ENCODE measurements at regions not wholly inside any gene's neighbourhood (a gene's known extent, or its start where the extent isn't known, plus 50 kb on each side); places are given as distances from the start of the nearest gene placed in this dataset.

DNA sequence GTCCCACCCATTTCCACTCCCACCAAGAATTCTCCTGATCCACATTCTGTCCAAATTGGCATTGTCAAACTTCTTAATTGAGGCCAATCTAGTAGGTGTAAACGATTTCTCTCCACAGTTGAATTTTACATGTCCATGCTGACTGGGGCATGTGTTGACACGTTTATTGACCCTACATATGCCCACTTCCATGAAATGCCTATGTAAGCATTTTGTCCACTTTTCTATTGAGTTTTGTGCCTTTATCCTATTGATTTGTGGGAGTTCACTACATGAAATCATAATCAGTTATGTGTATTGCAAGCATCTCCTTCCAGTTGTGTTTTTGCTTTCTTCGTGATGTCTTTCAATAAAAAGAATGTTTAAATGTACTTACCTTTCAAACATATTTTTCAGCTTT is 141.7 kb upstream of the NSMCE3 start:
- DNase-seq: no peak

DNA sequence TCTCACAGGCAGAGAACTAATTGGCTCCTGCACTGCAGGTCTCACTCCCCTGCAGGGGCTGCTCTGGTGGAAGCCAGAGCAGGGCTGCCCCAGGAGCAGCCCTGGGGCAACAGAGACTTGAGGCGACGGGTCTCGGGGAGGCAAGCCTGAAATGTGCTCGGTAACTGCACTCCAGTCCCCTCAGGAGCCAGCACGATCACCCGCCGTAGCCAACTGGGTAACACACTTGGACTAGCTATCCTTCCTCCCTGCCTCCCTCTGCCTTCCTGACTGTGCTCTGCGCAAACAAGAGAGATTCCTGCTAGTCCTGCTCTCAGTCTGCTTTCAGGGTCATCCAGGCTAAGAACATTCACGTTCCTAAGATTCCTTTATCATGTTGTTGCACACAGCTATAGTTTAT is 140.7 kb upstream of the NSMCE3 start:
- no peak for DNase-seq

DNA sequence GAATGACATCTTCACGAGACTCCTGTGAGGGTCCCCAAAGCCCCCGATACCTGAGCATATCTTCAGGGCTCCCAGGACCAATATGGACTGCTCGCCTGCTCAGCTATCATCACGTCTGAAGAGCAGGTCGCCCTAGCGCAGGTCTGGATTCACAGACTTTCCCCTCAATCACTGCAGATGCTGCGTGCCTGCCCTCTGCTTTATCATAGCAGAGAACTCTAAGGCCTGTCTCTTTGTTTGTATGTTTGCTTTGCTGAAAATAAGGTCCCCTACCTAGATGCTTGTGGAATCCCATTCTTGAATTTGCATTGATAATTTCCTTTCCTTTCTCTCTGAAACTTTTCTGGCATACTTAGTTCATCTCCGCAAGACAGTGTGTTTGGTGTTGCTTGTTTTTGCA is 140.3 kb upstream of the NSMCE3 start:
- no peak for DNase-seq

DNA sequence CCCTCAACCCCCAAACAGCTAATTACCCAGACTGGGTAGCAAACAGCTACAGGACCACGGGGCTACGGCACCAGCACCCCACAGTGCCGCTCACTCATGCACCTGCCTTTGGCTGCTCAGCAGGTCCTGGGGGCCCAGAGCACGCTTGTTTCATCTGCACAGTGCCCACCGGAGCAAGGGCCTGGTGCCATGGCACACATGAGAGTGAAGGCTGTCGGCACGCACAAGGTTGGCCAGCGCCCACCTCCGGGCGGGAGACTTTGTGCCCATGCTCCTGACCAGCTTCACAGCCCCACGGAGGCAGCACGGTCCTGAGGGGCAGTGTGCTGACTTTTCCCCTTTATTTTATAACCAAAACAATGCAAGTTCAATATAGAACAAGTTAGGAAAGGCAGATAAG is 135.9 kb upstream of the NSMCE3 start:
- no peak for DNase-seq

DNA sequence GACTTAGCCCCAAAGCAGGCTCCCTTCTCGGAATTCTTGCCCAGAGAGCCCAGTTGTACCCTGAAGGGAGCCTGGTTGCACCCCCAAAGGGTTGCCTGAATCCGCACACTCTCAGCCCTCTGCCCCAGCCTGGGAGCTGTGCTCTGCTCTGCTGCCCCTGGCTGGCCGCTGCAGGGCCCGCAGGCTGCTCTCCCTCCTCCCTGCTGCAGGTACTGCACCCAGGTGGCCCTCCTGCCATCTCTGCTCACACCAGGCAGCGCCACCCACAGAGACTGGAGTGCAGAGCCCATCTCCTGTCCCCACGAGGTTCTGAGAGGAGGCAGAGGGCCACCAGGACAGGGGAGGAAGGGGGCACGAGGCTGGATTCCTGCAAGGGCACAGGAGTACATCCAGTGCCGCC is 134.2 kb upstream of the NSMCE3 start:
- DNase-seq: no peak

DNA sequence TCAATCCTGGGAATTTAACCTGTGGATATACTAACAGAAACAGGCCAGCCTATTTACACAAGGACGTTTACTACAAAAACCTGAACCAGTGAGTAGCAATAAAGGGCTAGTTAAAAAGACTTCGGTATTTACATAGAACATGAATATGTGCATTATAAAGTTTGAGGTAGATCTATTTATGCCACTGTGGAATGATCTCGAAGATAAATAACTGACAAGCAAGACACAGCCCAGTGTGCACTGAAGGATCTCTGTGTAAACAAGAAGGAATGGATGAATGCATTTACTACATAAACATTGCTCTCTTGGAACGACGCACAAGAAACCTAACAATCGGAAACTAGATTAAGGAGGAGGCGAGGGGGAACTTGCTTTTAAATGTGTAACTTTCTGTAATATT is 132.0 kb upstream of the NSMCE3 start:
- DNase-seq: no peak

DNA sequence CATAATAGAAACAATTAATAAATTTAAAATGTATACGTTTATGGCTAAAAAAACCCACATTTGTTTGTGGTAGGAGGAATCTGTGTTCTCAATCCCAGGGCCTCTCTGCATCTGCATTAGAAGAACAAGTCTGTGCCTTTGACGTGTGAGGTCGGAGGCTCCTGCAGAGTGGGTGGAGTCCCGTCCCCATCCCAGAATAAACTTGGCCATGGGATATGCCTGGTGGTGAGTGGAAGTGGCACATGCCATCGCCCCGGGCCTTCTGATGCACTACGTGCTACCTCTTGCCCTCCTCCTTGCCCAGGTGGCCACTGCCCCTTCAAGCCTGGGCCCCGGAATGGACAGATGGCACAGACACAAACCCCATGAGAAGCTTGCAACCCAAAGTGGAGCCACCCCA is 131.1 kb upstream of the NSMCE3 start:
- no peak for DNase-seq

DNA sequence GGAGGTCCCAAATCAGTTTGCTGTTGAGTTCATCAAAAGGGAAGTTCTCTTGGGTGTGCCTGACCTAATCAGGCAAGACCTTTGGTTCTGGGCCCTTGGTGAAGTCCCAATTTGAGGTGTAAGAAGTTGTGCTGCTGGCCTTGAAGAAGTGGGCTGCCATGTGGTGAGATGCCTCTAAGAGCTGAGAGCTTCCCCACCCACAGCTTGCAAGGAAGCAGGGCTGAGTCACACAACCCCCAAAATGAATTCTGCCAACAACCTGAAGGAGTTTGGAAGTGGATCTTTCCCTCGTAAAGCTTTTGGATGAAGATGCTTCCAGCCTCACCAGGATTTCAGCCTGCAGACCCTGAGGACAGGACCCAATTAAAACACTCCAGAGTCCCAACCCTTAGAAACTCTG is 129.3 kb upstream of the NSMCE3 start:
- DNase-seq: no peak

DNA sequence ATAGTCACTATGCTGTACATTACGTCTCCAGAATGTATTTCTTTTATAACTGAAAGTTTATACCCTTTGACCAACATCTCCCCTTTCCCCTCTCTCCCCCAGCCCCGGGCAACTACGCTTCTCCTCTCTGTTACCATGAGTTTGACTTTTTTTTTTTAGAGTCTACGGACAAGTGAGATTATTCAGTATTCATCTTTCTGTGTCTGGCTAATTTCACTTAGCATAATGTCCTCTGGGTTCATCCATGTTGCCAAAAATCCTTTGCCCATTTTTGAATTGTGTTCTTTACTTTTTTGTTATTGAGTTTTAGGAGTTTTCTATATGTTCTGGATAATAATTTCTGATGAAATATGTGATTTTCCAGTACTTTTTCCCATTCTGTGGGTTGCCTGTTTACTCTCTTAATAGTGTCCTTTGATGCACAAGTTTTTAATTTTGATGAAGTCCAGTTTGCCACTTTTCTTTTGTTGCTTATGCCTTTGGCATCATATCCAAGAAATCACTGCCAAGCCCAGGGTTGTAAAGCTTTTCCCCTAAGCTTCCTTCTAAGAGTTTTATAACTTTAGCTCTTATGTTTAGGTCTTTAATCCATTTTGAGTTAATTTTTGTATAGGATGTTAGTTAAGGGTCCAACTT is 126.7 kb upstream of the NSMCE3 start:
- DNase-seq: no peak

DNA sequence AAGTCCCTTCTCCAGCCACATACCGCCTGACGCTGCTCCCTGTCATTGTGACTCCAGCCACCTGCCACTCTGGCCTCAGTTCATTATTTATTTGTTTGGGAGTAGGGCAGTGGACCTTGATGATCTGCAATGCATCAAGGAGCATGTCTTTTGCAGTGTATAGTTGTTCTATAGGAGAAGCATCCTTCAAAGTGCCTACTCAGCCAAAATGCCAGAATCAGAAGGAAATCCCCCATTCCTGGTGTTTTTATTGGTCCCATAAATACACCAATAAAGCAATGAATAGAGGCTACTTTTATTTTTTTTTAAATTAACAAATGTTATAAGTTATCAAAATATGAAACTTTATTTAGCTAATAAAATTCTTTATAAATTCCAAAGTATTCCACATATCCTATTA is 123.8 kb upstream of the NSMCE3 start:
- DNase-seq: no peak

DNA sequence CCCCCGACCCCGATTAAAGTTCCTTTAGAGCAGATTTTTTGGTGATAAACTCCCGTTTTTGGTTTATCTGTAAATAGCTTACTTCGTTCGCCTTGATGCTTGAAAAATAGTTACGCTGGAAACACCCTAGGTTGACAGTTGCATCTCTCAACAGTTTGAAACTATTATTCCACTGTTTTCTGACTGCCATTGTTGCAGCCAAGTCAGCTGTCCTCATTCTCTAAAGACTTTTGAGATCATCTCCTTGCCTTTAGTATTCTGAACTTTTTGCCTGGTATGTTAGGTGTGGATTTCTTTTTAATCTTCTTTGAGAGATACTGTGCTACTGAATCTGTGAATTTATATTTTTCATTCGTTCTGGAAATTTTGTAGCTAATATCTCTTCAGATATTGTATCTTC is 122.7 kb upstream of the NSMCE3 start:
- DNase-seq: no peak

DNA sequence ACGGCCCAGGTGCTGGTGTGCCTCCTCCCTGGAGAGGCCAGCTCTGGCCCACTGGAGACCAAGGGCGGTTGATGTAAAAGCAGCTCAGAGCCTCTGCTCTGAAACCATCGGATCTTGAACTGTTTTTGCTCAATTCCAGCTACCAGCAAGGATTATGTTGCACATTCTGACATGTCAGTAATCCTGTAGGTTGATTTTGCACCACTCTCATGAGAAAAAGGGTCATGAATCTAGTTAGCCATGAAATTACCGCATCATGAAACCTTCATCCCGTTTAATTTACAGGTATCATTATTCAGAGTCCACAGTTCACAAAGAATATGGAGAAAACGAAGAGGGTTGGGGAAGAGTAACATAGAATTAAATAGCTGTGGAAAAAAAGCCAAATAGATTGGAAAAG is 120.4 kb upstream of the NSMCE3 start:
- no peak for DNase-seq

DNA sequence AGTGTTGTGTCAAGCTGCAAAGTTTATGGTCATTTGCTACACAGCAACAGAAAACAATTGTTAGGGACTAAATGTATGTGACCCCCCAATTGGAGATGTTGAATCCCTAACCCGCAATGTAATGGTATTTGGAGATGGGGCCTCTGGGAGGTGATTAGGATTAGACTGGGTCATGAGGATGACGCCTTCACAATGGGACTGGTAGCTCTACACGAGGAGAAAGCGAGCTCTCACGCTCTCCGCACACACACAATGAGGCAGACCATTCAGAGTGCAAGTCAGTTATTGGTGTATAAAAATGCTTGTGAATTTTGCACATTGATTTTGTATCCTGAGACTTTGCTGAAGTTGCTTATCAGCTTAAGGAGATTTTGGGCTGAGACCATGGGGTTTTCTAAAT is 116.9 kb upstream of the NSMCE3 start:
- no peak for DNase-seq

DNA sequence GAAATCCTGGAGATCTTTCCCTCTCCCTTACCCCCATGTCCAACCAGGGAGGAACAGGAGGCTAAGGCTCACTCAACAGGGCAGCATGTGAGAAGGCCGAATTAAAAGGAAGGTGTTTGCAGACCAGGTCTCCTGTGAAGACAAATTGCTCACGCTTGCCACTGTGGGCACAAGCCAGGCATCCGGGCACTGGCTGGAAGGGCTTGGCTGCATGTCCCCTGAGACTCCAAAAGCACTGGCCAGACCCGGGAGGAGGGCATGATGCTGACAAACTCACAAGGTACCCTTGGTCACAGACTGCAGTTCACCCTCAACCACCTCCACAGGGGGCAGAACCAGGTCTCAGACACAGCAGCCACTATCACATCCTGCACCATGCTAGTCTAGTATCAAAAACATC is 113.7 kb upstream of the NSMCE3 start:
- DNase-seq: no peak

DNA sequence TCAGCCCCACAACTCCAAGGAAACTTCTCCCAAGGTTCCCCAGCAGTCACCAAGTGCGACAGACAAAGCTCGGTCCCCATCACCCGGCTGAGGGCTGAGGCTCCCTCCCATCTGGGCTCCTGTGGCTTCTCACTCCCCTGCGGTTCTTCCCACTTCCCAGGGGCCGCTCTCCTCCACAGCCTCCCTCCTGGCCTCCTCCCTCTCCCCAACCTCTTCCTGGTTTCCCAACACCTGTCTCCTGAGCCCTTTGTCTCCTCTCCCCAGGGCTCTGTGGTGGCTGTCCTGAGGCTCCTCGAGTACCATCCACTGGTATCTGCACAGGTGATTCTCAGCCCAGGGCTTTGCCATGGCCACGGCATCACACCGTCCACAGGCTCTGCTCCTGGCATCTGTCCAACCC is 113.2 kb upstream of the NSMCE3 start:
- DNase-seq: no peak

DNA sequence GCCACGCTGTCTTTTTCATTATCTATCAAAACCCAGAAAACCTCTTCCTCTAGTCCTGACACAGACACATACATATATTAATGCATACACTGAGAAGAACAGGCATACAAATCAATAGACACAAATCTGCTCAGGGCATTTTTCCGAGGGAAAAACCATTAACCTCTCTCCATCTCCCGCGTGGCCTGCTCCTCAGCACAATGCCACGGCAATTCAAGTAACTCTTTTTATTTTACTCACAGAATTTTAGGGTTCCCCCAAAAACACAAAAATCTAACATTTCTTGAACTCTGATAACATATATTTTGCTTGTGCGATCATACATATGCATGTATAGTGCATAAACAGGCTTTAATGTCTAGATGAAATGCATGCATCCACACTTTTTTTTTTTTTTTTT is 110.8 kb upstream of the NSMCE3 start:
- no peak for DNase-seq

DNA sequence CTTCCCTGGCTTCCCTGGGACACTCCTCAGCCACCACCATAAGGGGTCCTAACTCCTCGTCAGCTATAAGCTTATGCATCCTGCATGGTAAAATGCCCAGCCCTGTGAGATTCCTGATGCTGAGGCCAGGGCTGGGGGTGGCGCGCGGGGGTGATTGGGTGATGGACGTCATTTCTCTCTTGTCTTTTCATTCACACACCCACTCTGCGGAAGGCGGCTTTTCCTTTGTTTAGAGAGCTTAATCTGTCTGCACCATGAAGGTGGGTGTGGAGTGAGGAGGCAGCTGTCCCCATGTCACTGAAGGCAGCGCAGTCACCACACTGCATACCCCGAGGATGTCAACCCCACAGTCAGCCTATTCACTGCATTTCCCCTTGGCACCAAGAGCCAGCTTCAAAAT is 110.0 kb upstream of the NSMCE3 start:
- no peak for DNase-seq

DNA sequence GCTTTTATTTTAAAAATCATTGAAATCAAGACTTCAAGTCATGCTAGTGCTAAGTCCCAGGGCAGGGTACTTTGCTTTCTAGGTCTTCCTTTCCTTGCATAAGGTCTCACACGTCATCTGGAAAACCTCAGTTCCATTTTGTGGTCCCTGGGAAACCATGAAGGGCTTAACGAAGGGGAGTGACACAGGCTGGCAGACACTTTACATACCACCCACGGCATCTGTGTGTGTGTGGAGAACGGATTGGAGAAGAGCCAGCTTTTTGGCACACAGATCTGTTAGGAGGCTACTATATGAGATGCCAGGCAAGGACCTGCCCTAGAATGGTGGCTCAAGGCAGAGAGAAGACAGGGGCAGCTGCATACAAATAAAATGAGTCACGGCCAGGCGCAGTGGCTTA is 107.5 kb upstream of the NSMCE3 start:
- DNase-seq: no peak

DNA sequence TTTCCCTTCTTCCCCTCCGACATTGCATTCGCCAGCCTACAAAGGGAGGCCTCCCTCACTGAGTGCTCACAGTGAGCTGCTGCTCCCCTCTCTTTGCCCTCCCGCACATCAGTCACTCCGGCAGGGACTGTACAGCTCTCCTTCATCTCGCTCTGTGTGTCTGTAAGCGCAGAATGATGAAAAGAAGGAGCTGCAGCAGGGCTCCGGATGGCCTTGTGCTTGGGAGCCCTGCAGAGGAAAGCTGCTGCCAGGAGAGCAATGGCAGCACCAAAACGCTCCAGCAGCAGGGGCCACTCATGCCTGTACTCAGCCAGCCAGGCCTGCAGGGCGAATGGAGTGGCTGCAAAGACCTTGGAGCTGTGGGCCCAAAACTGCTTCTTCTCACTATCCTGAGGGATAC is 107.0 kb upstream of the NSMCE3 start:
- no peak for DNase-seq

DNA sequence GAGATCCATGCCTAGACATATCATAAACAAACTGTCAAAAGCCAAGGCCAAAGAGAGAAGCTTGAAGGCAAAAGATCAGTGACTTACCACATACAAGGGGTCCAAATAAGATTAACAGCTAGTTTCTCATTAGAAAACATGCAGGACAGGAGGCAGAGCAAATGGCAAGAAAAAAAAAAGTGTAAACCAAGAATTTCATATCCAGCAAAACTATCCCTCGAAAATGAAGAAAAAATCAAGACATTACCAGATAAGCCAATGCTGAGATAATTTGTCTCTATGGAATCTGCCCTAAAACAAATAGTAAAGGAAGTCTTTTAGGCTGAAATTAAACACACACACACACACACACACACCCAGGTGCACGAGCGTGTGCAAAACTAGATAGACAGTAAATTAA is 99.6 kb upstream of the NSMCE3 start:
- no peak for DNase-seq

DNA sequence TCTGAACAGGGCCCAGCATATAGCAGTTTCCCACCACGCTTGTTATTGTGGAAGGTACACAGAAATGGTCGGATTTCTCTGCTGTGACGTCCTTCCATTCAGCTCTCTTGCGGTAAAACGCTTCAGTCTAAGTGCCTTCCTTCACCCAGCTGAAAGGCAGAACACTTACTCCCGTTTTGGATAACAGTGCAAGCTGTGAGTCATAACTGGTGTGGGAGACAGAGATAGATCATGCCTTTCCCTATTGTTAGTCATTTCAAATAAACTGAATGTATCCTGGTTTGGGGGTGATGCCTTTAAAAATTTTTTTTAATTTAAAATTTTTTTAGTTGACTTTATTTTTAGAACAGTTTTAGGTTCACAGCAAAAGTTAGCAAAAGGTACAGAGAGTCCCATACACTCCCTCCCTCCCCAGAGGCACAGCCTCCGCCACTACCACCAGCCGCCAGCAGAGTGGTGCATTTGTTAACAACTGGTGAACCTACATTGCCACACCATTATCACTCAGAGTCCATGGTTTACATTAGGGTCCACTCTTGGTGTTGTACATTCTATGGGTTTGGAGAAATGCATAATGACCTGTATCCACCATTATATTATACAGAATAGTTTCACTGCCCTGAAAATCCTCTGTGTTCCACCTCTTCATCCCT is 94.9 kb upstream of the NSMCE3 start:
- DNase-seq: no peak

DNA sequence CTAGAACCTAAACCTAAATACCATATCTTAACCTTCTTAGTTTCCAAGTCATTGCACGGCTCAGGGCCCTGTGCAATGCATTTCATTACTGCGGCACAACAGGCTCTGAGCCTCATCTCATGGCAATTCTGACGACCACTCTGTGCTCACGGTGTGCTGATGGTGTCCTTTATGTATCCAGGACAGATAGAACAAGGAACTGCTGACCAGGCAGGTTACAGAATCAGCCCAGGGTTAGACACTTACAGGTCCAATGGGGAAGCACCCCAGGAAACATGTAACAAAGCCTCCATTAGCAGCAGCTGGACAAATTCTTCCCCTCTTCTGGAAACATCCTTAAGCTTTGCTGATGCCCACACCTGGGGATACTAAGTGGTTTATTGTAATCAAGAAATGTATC is 91.9 kb upstream of the NSMCE3 start:
- DNase-seq: no peak

DNA sequence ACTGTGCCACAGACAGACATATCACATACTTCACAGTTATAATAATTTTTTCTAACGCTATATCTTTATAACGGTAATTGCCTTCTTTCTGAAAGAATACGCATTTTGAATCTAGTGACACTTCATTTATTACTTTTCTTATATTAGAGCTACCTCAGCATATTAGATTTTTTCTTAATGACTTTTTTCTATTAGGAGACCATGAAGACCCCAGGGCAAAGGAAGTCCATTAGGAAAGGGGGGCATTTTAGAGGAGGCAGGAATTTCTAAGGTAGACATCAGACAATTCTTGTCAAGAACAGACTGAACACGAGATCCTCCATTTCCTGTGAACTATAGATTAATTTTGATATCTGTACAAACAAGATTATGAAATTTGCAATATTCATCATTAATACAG is 90.5 kb upstream of the NSMCE3 start:
- DNase-seq: no peak

DNA sequence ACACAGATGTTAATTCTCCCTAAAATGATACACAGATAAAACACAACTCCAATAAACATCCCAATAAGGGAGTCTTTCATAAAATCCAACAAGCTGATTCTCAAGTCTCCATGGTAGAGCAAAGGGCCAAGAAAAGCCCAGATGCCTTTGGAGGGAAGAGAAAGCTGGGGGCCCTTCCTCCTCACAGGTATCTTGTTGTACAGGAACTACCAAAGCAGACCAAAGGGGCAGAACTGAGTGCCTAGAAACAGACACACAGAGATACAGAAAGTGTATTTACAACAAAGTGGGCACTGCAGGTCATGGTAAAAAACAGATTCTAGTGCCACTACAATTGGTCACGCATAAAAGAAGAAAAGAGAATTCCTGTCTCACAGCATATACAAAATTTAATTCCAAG is 87.2 kb upstream of the NSMCE3 start:
- DNase-seq: no peak

DNA sequence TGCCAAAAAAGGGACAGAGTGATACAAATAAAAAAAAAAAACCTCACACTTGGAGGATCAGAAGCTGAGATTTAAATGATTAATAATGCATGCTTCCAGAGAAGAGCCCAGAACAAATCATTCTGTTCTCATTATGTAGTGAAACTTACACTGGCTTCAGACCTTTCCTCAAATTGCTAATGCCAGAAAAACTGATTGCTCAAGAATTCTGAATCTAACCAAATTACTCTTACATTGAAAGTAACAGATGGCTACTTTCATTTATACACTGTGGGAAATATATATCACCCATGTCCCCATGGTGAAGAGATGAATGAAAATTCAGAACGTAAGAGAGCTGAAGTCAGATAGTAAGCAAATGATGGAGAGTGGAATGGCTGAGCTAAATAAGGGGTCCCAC is 85.9 kb upstream of the NSMCE3 start:
- DNase-seq: no peak

DNA sequence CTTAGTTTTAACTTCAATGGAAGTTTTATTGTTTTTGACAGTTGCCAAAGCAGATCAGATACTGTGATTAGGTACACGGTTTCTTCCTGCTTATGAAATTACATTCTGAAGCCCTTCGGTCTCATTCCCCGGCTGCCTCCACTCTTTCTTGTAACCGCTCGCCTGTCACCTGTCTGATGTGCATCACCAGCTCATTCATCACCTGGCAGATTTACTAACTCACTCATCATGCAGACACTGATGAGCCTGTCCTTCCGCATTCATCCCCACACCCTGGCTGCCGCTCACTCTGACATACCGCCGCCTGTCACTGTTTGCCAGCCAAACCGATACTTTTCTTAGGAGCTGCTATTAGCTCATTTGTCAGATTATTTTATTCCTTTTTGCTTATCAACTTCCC is 82.8 kb upstream of the NSMCE3 start:
- DNase-seq: no peak

Measured in NCI-H1092 treated with DMSO at 0.1 percent for 48 hours (cell line).